ENCODE measurements at regions not wholly inside any gene's neighbourhood (a gene's known extent, or its start where the extent isn't known, plus 50 kb on each side); places are given as distances from the start of the nearest gene placed in this dataset.

DNA sequence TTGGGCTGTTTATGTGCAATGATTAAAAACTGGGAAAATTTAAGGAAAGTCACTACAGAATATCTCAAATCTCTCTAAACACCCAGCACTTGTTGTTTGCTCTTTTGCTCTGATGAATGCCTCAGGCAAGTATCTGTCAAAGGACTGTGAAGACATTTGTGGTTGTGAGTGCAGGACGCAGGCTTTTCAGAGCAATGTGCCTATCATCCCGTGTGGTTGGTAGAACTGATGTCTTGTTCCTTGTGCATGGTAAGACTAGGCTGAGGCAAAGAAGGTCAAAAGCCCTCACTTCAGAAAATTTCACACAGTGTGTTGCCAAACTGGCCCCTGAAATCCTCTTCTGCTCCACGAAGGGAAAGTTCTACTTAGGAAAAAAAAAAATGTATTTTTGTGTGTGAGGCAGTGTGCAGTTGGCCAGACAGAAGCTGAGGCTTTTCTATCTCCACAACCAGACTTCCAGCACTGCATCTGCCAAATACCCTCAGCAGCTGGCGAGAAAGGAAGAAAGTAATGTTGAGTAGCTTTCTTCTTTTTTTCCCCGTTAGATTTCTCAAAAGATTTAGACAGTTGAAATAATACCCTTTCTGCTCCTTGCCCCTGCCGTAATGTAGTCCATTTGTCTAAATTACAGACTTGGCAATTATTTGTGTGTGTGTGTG is 1103.1 kb downstream of the VRK1 start:
- no peaks in the 10 kb centered on the region for H3K9me3 Mint-ChIP-seq (ENCODE audit: unreplicated experiment)
- no peaks in the 10 kb centered on the region for H3K27me3 Mint-ChIP-seq (ENCODE audit: unreplicated experiment)
- H3K4me3 Mint-ChIP-seq (ENCODE audit: unreplicated experiment), result no peak overlapping the region

DNA sequence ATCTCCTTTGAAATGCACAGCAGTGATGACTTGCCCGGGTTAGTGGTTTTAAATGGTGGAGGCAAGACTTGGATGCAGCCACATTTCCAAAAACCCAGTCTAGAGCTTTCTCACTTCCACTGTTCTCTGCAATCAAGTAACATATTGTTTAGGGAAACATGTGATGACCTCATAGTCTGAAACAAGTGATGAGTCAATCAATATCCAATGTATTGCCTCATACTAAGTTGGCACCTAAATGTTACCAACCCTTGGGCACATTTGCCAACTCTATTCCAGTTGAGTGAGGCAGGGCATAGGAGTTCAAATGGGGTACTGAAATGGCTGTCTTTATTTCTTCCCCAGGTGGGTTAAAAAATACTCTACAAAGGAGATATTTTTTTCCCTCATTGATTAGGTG is 1105.4 kb downstream of the VRK1 start:
- TF ChIP-seq, protein P1, sequence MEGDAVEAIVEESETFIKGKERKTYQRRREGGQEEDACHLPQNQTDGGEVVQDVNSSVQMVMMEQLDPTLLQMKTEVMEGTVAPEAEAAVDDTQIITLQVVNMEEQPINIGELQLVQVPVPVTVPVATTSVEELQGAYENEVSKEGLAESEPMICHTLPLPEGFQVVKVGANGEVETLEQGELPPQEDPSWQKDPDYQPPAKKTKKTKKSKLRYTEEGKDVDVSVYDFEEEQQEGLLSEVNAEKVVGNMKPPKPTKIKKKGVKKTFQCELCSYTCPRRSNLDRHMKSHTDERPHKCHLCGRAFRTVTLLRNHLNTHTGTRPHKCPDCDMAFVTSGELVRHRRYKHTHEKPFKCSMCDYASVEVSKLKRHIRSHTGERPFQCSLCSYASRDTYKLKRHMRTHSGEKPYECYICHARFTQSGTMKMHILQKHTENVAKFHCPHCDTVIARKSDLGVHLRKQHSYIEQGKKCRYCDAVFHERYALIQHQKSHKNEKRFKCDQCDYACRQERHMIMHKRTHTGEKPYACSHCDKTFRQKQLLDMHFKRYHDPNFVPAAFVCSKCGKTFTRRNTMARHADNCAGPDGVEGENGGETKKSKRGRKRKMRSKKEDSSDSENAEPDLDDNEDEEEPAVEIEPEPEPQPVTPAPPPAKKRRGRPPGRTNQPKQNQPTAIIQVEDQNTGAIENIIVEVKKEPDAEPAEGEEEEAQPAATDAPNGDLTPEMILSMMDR (IDR thresholded peaks at IDR 0.05; ENCODE audit: unreplicated experiment), result no peak
- H3K9me3 Mint-ChIP-seq (ENCODE audit: unreplicated experiment), result no peaks in the 10 kb centered on the region
- no peaks in the 10 kb centered on the region for H3K36me3 Mint-ChIP-seq (ENCODE audit: low read depth, unreplicated experiment)
- H3K4me1 Mint-ChIP-seq (ENCODE audit: unreplicated experiment), result no peaks in the 10 kb centered on the region
- DNase-seq (ENCODE audit: low spot score), result no peak
- no peak overlapping the region for H3K4me3 Mint-ChIP-seq (ENCODE audit: unreplicated experiment)
- no peaks in the 10 kb centered on the region for H3K27me3 Mint-ChIP-seq (ENCODE audit: unreplicated experiment)
- no peak overlapping the region for H3K27ac Mint-ChIP-seq (ENCODE audit: unreplicated experiment)

More for the DNA sequence above, 1103.1 kb downstream of the VRK1 start:
- no peak for DNase-seq (ENCODE audit: low spot score)
- TF ChIP-seq, protein P1 (IDR thresholded peaks at IDR 0.05; ENCODE audit: unreplicated experiment), result no peak
- H3K36me3 Mint-ChIP-seq (ENCODE audit: low read depth, unreplicated experiment), result no peaks in the 10 kb centered on the region
- H3K27ac Mint-ChIP-seq (ENCODE audit: unreplicated experiment), result no peak overlapping the region
- H3K4me1 Mint-ChIP-seq (ENCODE audit: unreplicated experiment), result no peaks in the 10 kb centered on the region

DNA sequence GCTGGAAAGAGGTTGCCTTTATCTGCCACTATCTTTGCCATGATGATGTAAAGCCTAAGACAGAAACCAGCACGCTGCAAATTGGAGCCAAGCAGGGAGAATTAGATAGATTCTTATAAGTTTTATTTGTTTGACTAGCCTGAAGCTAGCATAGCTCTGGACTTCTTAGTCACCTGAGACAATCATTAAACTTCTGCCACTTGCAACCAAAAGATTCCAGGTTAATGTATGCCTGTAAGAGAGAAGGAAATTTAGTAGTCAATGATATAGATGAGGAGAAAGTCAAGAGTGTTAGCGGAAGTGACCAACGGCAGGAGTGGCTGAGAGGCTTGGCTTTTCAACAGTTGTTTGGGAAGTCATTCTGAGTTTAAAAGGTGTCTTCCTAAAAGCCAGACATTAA is 1106.6 kb downstream of the VRK1 start:
- H3K4me1 Mint-ChIP-seq (ENCODE audit: unreplicated experiment), result no peaks in the 10 kb centered on the region
- H3K36me3 Mint-ChIP-seq (ENCODE audit: low read depth, unreplicated experiment), result no peaks in the 10 kb centered on the region
- no peak for DNase-seq (ENCODE audit: low spot score)
- TF ChIP-seq, protein P1 (IDR thresholded peaks at IDR 0.05; ENCODE audit: unreplicated experiment), result no peak
- H3K27me3 Mint-ChIP-seq (ENCODE audit: unreplicated experiment), result no peaks in the 10 kb centered on the region
- no peak overlapping the region for H3K4me3 Mint-ChIP-seq (ENCODE audit: unreplicated experiment)
- no peak overlapping the region for H3K27ac Mint-ChIP-seq (ENCODE audit: unreplicated experiment)
- no peaks in the 10 kb centered on the region for H3K9me3 Mint-ChIP-seq (ENCODE audit: unreplicated experiment)

DNA sequence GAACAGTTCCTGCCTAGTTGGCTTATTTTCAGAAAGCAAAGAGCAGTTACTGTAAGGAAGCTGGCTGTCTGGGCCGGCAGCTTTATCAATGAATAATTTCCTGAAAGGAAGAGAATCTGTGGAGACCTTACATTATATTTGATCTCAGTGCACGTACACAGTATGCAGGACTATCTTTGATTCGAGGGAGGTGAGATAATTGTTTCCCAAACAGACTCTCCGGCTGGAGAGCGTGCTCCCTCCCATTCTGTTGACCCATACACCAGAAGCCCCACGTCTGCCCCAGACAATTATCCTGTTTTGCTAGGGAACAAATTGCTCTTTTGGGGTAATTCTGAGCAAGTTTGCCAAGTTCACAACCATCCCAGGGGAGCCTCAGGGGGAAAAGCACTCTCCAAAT is 1115.0 kb downstream of the VRK1 start:
- TF ChIP-seq, protein P1 (IDR thresholded peaks at IDR 0.05; ENCODE audit: unreplicated experiment), result no peak
- Mint-ChIP-seq H3K4me1 (ENCODE audit: unreplicated experiment) (peaks cover 3% of the 10 kb centered on the region), H3K9me3 (ENCODE audit: unreplicated experiment) (no peaks in the 10 kb centered on the region), H3K27ac (ENCODE audit: unreplicated experiment) (no peak overlapping the region), H3K36me3 (ENCODE audit: low read depth, unreplicated experiment) (no peaks in the 10 kb centered on the region), H3K4me3 (ENCODE audit: unreplicated experiment) (no peak overlapping the region), H3K27me3 (ENCODE audit: unreplicated experiment) (peaks cover 2% of the 10 kb centered on the region)
- DNase-seq (ENCODE audit: low spot score), result no peak

DNA sequence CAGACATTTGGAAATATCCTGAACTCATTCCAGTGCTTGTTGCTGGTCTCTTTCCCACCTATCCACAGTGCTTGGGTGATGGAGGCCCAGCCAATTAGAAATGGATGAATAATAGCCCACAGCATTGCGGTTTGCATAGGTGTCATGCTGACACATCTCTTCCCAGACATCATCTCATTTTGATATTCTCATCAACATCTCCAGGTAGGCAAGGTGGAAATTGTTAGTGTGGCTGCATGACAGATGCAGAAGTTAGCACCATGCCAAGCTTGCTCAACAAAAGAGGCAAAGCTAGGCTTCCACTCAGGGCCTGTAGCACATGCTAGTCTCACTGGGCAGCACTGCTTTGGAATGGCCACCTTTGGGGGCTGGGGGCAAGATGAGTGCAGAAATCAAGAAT is 1118.9 kb downstream of the VRK1 start:
- peaks cover 3% of the 10 kb centered on the region for H3K4me1 Mint-ChIP-seq (ENCODE audit: unreplicated experiment)
- TF ChIP-seq, protein P1 (IDR thresholded peaks at IDR 0.05; ENCODE audit: unreplicated experiment), result no peak

More for the DNA sequence above, 1118.9 kb downstream of the VRK1 start:
- no peak for DNase-seq (ENCODE audit: low spot score)
- H3K36me3 Mint-ChIP-seq (ENCODE audit: low read depth, unreplicated experiment), result no peaks in the 10 kb centered on the region
- H3K4me3 Mint-ChIP-seq (ENCODE audit: unreplicated experiment), result no peak overlapping the region
- peaks cover 2% of the 10 kb centered on the region for H3K27me3 Mint-ChIP-seq (ENCODE audit: unreplicated experiment)
- no peak overlapping the region for H3K27ac Mint-ChIP-seq (ENCODE audit: unreplicated experiment)
- H3K9me3 Mint-ChIP-seq (ENCODE audit: unreplicated experiment), result no peaks in the 10 kb centered on the region
